ENCODE measurements at regions not wholly inside any gene's neighbourhood (a gene's known extent, or its start where the extent isn't known, plus 50 kb on each side); places are given as distances from the start of the nearest gene placed in this dataset.

- H3K4me2 ChIP-seq (replicated peaks; ENCODE audit: extremely low read depth, low read length, poor library complexity, severe bottlenecking): no peak overlapping the region
- TF ChIP-seq, protein P1, sequence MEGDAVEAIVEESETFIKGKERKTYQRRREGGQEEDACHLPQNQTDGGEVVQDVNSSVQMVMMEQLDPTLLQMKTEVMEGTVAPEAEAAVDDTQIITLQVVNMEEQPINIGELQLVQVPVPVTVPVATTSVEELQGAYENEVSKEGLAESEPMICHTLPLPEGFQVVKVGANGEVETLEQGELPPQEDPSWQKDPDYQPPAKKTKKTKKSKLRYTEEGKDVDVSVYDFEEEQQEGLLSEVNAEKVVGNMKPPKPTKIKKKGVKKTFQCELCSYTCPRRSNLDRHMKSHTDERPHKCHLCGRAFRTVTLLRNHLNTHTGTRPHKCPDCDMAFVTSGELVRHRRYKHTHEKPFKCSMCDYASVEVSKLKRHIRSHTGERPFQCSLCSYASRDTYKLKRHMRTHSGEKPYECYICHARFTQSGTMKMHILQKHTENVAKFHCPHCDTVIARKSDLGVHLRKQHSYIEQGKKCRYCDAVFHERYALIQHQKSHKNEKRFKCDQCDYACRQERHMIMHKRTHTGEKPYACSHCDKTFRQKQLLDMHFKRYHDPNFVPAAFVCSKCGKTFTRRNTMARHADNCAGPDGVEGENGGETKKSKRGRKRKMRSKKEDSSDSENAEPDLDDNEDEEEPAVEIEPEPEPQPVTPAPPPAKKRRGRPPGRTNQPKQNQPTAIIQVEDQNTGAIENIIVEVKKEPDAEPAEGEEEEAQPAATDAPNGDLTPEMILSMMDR (IDR thresholded peaks at IDR 0.05): no peak
- H3K27ac ChIP-seq (ENCODE audit: low read depth in 1 of 2, low read length in 2 of 2): no peak overlapping the region
- Mint-ChIP-seq H3K27ac (peak overlapping the region in 1 of 7 donors; percentile 38), H3K4me3 (no peak overlapping the region), H3K9me3 (peaks cover 0 to 11% (median 2%) of the 10 kb centered on the region in 7 donors), H3K27me3 (ENCODE audit: low read depth in 3 of 3) (peaks cover 0 to 2% (median 0%) of the 10 kb centered on the region in 3 donors), H3K4me1 (peaks cover 11% of the 10 kb centered on the region), H3K36me3 (no peaks in the 10 kb centered on the region)
- H3K9ac ChIP-seq (ENCODE audit: insufficient read depth, low read length, poor library complexity, severe bottlenecking): no peak overlapping the region
- 100% methylated on average over 1 of the region's 5 CpGs for WGBS (ENCODE audit: insufficient coverage)
- intact Hi-C loops (cut with micrococcal nuclease): no loop called here
- peak in 1 of 3 donors; percentile 53 for DNase-seq
- no peaks in the 10 kb centered on the region for H3K36me3 ChIP-seq (replicated peaks in 1 of 2; ENCODE audit: control insufficient read depth in 1 of 2, insufficient read depth in 2 of 2, low read length in 2 of 2)
- H3K4me3 ChIP-seq (replicated peaks in 1 of 3; ENCODE audit: low read depth in 2 of 3, low read length in 3 of 3): no peak overlapping the region
- peaks cover 3 to 18% of the 10 kb centered on the region in 2 donors for H3K4me1 ChIP-seq (ENCODE audit: control insufficient read depth in 1 of 2, insufficient read depth in 2 of 2, low read length in 2 of 2)
- no peaks in the 10 kb centered on the region for H3K9me3 ChIP-seq (replicated peaks in 1 of 2; ENCODE audit: control insufficient read depth in 1 of 2, insufficient read depth in 1 of 2, low read length in 2 of 2)
- H3K79me2 ChIP-seq (ENCODE audit: insufficient read depth, low read length): no peaks in the 10 kb centered on the region
- H2AFZ ChIP-seq (ENCODE audit: insufficient read depth, low read depth, low read length, poor library complexity, severe bottlenecking): no peak overlapping the region
- H3K27me3 ChIP-seq (ENCODE audit: control insufficient read depth in 2 of 2, insufficient read depth in 2 of 2, low read length in 2 of 2): no peaks in the 10 kb centered on the region
- no peaks in the 10 kb centered on the region for H4K20me1 ChIP-seq (ENCODE audit: insufficient read depth, low read length)
These were observed 617.3 kb upstream of the ID2 start for GRCh38 chr2:8064603-8065002.

GRCh38 chr2:8065191-8065590 is 616.7 kb upstream of the ID2 start:
- no peak overlapping the region for H3K27ac ChIP-seq (ENCODE audit: low read depth in 1 of 2, low read length in 2 of 2)
- WGBS (ENCODE audit: insufficient coverage): no CpG with 5 or more reads among the region's 1 CpG
- H3K79me2 ChIP-seq (ENCODE audit: insufficient read depth, low read length): no peaks in the 10 kb centered on the region
- H3K4me3 Mint-ChIP-seq: no peak overlapping the region
- no peak overlapping the region for H3K4me3 ChIP-seq (replicated peaks in 1 of 3; ENCODE audit: low read depth in 2 of 3, low read length in 3 of 3)
- no peak overlapping the region for H3K4me2 ChIP-seq (replicated peaks; ENCODE audit: extremely low read depth, low read length, poor library complexity, severe bottlenecking)
- H3K4me1 Mint-ChIP-seq: peaks cover 7% of the 10 kb centered on the region
- H3K27ac Mint-ChIP-seq: no peak overlapping the region
- no peak overlapping the region for H2AFZ ChIP-seq (ENCODE audit: insufficient read depth, low read depth, low read length, poor library complexity, severe bottlenecking)
- H3K9ac ChIP-seq (ENCODE audit: insufficient read depth, low read length, poor library complexity, severe bottlenecking): no peak overlapping the region
- H3K36me3 ChIP-seq (replicated peaks in 1 of 2; ENCODE audit: control insufficient read depth in 1 of 2, insufficient read depth in 2 of 2, low read length in 2 of 2): no peaks in the 10 kb centered on the region
- H3K27me3 Mint-ChIP-seq (ENCODE audit: low read depth in 3 of 3): peaks cover 0 to 2% (median 0%) of the 10 kb centered on the region in 3 donors
- DNase-seq: no peak
- no peaks in the 10 kb centered on the region for H3K9me3 ChIP-seq (replicated peaks in 1 of 2; ENCODE audit: control insufficient read depth in 1 of 2, insufficient read depth in 1 of 2, low read length in 2 of 2)
- H4K20me1 ChIP-seq (ENCODE audit: insufficient read depth, low read length): no peaks in the 10 kb centered on the region
- H3K9me3 Mint-ChIP-seq: peaks cover 0 to 11% (median 2%) of the 10 kb centered on the region in 7 donors
- H3K4me1 ChIP-seq (ENCODE audit: control insufficient read depth in 1 of 2, insufficient read depth in 2 of 2, low read length in 2 of 2): peaks cover 0 to 12% of the 10 kb centered on the region in 2 donors
- no peaks in the 10 kb centered on the region for H3K36me3 Mint-ChIP-seq
- TF ChIP-seq, protein P1 (IDR thresholded peaks at IDR 0.05): no peak
- H3K27me3 ChIP-seq (ENCODE audit: control insufficient read depth in 2 of 2, insufficient read depth in 2 of 2, low read length in 2 of 2): no peaks in the 10 kb centered on the region
- intact Hi-C loops (cut with micrococcal nuclease): no loop called here

Data from CD14-positive monocyte (primary cell).